ENCODE measurements at regions not wholly inside any gene's neighbourhood (a gene's known extent, or its start where the extent isn't known, plus 50 kb on each side); places are given as distances from the start of the nearest gene placed in this dataset.
A peak's percentile ranks its signal among the peaks of the same experiment; 100 is the strongest.

- intact Hi-C loops (cut with DNase I; ENCODE audit: low total_unique reads), result no loop called here
- no peak overlapping the region for H3K4me3 ChIP-seq (ENCODE audit: low read depth, poor library complexity, severe bottlenecking)
- TF ChIP-seq POLR2A (IDR thresholded peaks at IDR 0.05) (no peak), CTCF (IDR thresholded peaks at IDR 0.05) (no peak)
- DNase-seq (ENCODE audit: low spot score in 2 of 2), result no peak
- whole genome bisulfite sequencing, 2 donors, result 56 to 67% methylated on average over 1 of the region's 1 CpG
These were observed 123.5 kb upstream of the PELI1 start for GRCh38 chr2:64267699-64268098.

DNA sequence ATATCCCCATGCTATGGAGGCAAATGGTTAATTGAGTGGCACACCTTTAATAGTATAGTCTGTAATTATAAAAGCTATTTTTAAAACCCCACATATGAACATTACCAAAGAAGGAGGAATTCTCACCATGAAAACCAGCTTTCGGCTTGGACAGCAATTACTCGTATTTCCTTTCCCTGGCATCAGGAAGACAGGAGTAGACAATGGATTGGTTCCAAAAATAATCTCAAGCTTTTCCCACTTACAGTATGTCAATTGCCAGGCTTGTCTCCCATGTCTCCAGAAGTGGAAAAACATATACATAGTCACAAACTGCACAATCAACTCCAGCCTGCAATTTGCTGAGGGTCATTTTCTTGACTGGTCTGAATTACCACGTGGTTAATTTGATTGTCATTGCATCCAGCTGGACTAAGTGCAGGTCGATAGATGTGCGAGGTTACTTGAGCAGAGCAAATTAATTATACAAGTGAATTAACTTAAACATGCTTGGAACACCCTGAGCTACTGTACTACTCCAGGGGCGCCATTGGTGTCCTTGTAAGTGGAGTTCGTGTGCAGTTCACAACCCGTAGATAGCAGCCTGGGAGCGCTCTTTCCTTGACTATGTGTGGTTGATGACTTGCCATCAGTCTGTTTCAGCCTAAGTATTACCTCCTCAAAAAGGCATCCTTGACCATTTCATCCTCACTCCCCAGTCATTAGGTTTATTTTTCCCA is 124.3 kb upstream of the PELI1 start:
- whole genome bisulfite sequencing, 2 donors, result 70 to 82% methylated on average over 9 of the region's 9 CpGs
- DNase-seq (ENCODE audit: low spot score in 2 of 2), result no peak
- intact Hi-C loops (cut with DNase I; ENCODE audit: low total_unique reads), result no loop called here
- TF ChIP-seq POLR2A (IDR thresholded peaks at IDR 0.05) (no peak), CTCF (IDR thresholded peaks at IDR 0.05) (no peak)
- no peak overlapping the region for H3K4me3 ChIP-seq (ENCODE audit: low read depth, poor library complexity, severe bottlenecking)

GRCh38 chr2:64273524-64274398 is 129.5 kb upstream of the PELI1 start:
- DNase-seq (ENCODE audit: low spot score in 2 of 2), result peak; percentile 67 to 90
- TF ChIP-seq POLR2A (IDR thresholded peaks at IDR 0.05) (no peak), CTCF (IDR thresholded peaks at IDR 0.05) (no peak)
- intact Hi-C loops (cut with DNase I; ENCODE audit: low total_unique reads), result no loop called here
- WGBS, 2 donors, result 11 to 22% methylated on average over 6 of the region's 6 CpGs
- no peak overlapping the region for H3K4me3 ChIP-seq (ENCODE audit: low read depth, poor library complexity, severe bottlenecking)

- intact Hi-C loops (cut with DNase I; ENCODE audit: low total_unique reads), result no loop called here
- no peak for DNase-seq (ENCODE audit: low spot score in 2 of 2)
- 77 to 80% methylated on average over 2 of the region's 2 CpGs for WGBS, 2 donors
- TF ChIP-seq CTCF (IDR thresholded peaks at IDR 0.05), result no peak
- TF ChIP-seq POLR2A (IDR thresholded peaks at IDR 0.05), result no peak
- no peak overlapping the region for H3K4me3 ChIP-seq (ENCODE audit: low read depth, poor library complexity, severe bottlenecking)
These were observed 130.4 kb upstream of the PELI1 start for GRCh38 chr2:64274399-64275173.

GRCh38 chr2:64275174-64275466 is 130.9 kb upstream of the PELI1 start:
- no peak overlapping the region for H3K4me3 ChIP-seq (ENCODE audit: low read depth, poor library complexity, severe bottlenecking)
- DNase-seq (ENCODE audit: low spot score in 2 of 2), result no peak
- intact Hi-C loops (cut with DNase I; ENCODE audit: low total_unique reads), result no loop called here
- no peak for TF ChIP-seq POLR2A (IDR thresholded peaks at IDR 0.05)
- no peak for TF ChIP-seq CTCF (IDR thresholded peaks at IDR 0.05)

Measured in lower leg skin (tissue), 4 donors.